ENCODE measurements at regions not wholly inside any gene's neighbourhood (a gene's known extent, or its start where the extent isn't known, plus 50 kb on each side); places are given as distances from the start of the nearest gene placed in this dataset.

- no peak overlapping the region for H3K27ac ChIP-seq (ENCODE audit: control insufficient read depth, insufficient read depth)
- no peak overlapping the region for H3K4me2 ChIP-seq (ENCODE audit: control insufficient read depth, insufficient read depth)
- 76% methylated on average over 1 of the region's 1 CpG for WGBS (ENCODE audit: insufficient coverage, insufficient replicate concordance, low lambda C conversion rate, missing lambda C conversion rate)
- H3K9ac ChIP-seq (ENCODE audit: control insufficient read depth, insufficient read depth, low read length), result no peak overlapping the region
- ChIA-PET SMC1A (ENCODE audit: uncharacterized antibody, unreplicated experiment) (no interaction called here), POLR2A (no interaction called here), CTCF (no interaction called here), RAD21 (ENCODE audit: unreplicated experiment) (no interaction called here)
- no peaks in the 10 kb centered on the region for H4K20me1 ChIP-seq (ENCODE audit: control insufficient read depth, insufficient read depth)
- FAIRE-seq (no peak), ATAC-seq (no peak), DNase-seq (ENCODE audit: low read depth, low spot score) (no peak)
- BruUV-seq (replicated peaks), result no TSS peak
- H2AFZ ChIP-seq (ENCODE audit: control insufficient read depth, low read depth, low read length), result no peak overlapping the region
- no peaks in the 10 kb centered on the region for H3K36me3 ChIP-seq (ENCODE audit: control insufficient read depth in 2 of 2, insufficient read depth in 2 of 2, low read length in 1 of 2)
- in situ Hi-C loops (cut with MboI) (no loop called here), intact Hi-C loops (cut with micrococcal nuclease; ENCODE audit: unreplicated experiment) (no loop called here)
- H3K27me3 ChIP-seq (replicated peaks in 1 of 2; ENCODE audit: control insufficient read depth in 2 of 2, insufficient read depth in 2 of 2, low read length in 1 of 2), result no peaks in the 10 kb centered on the region
- H3K4me1 ChIP-seq (ENCODE audit: control insufficient read depth, insufficient read depth, low read length), result 0 out of 2 replicates have a peak, but pooled peaks cover 2% of the 10 kb centered on the region
- H3K4me3 ChIP-seq, result no peak overlapping the region
- H3K9me3 ChIP-seq (replicated peaks; ENCODE audit: control insufficient read depth, insufficient read depth, low read length), result peaks cover under 1% of the 10 kb centered on the region; the same call in 2 of the 3 replicates
- H3K79me2 ChIP-seq (ENCODE audit: control insufficient read depth, insufficient read depth, low read length), result no peaks in the 10 kb centered on the region
- no peak for TF ChIP-seq CBX5 (IDR thresholded peaks at IDR 0.05; ENCODE audit: low read depth)
- TF ChIP-seq RUNX3 (IDR thresholded peaks at IDR 0.05; ENCODE audit: low read length), result no peak
- TF ChIP-seq HSF1 (IDR thresholded peaks at IDR 0.05; ENCODE audit: low read depth, low read length), result no peak
- TF ChIP-seq YY1 (IDR thresholded peaks at IDR 0.05; ENCODE audit: low read depth, low read length), result no peak
- TF ChIP-seq E2F8 (IDR thresholded peaks at IDR 0.05; ENCODE audit: low read depth, partially characterized antibody), result no peak
- TF ChIP-seq SIX5 (IDR thresholded peaks at IDR 0.05; ENCODE audit: low read depth, low read length, severe bottlenecking), result no peak
- TF ChIP-seq ZNF592 (IDR thresholded peaks at IDR 0.05), result no peak
- TF ChIP-seq ATF3 (IDR thresholded peaks at IDR 0.05; ENCODE audit: borderline replicate concordance, extremely low read depth, low read depth, low read length), result no peak
- no peak for TF ChIP-seq MLLT1 (IDR thresholded peaks at IDR 0.05)
- no peak for TF ChIP-seq BCL11A (IDR thresholded peaks at IDR 0.05; ENCODE audit: low read depth, low read length)
These were observed 245.7 kb upstream of the CTAGE1 start for GRCh38 chr18:22663378-22663777.

Data from GM12878 (cell line).